IPS-18c (cell line): ENCODE measurements at regions not wholly inside any gene's neighbourhood (a gene's known extent, or its start where the extent isn't known, plus 50 kb on each side); places are given as distances from the start of the nearest gene placed in this dataset.

Experiments
- H3K4me3 ChIP-seq: 2 replicates; pipeline ENCODE4 v1.7.0; 2013; ENCODE audit warnings: low read depth, mild to moderate bottlenecking, low read length, moderate library complexity; ENCODE audit not compliant: insufficient read depth
- H3K9me3 ChIP-seq: one replicate; pipeline ENCODE4 v1.6.1; 2013; ENCODE audit warnings: mild to moderate bottlenecking, low read length, moderate library complexity; ENCODE audit not compliant: control insufficient read depth, insufficient read depth

- Histone ChIP-seq H3K4me3 (no peak overlapping the region), H3K9me3 (no peaks in the 10 kb centered on the region)
Measured at GRCh38 chr3:168275662-168276061, 179.9 kb upstream of the GOLIM4 start.

- Histone ChIP-seq H3K4me3 (no peak overlapping the region), H3K9me3 (no peaks in the 10 kb centered on the region)
Measured at GRCh38 chr3:168273917-168274316, 178.2 kb upstream of the GOLIM4 start.

GRCh38 chr3:168273036-168273435, 177.3 kb upstream of the GOLIM4 start:
- H3K9me3 ChIP-seq = no peaks in the 10 kb centered on the region
- no peak overlapping the region for H3K4me3 ChIP-seq

- Histone ChIP-seq H3K9me3 (no peaks in the 10 kb centered on the region), H3K4me3 (no peak overlapping the region)
Measured at GRCh38 chr3:168272343-168272985, 176.7 kb upstream of the GOLIM4 start.

GRCh38 chr3:168271932-168272331, 176.2 kb upstream of the GOLIM4 start:
- no peaks in the 10 kb centered on the region for H3K9me3 ChIP-seq
- no peak overlapping the region for H3K4me3 ChIP-seq

GRCh38 chr3:168269001-168269400, 173.3 kb upstream of the GOLIM4 start:
- H3K4me3 ChIP-seq = no peak overlapping the region
- H3K9me3 ChIP-seq = no peaks in the 10 kb centered on the region

GRCh38 chr3:168267179-168267578, 171.5 kb upstream of the GOLIM4 start:
- H3K4me3 ChIP-seq = no peak overlapping the region

GRCh38 chr3:168266335-168266734, 170.6 kb upstream of the GOLIM4 start:
- no peaks in the 10 kb centered on the region for H3K9me3 ChIP-seq
- no peak overlapping the region for H3K4me3 ChIP-seq

More at GRCh38 chr3:168267179-168267578, 171.5 kb upstream of the GOLIM4 start:
- no peaks in the 10 kb centered on the region for H3K9me3 ChIP-seq

GRCh38 chr3:168262887-168263286, 167.2 kb upstream of the GOLIM4 start:
- Histone ChIP-seq H3K4me3 (no peak overlapping the region), H3K9me3 (no peaks in the 10 kb centered on the region)

GRCh38 chr3:168260859-168261258, 165.1 kb upstream of the GOLIM4 start:
- H3K9me3 ChIP-seq = no peaks in the 10 kb centered on the region
- no peak overlapping the region for H3K4me3 ChIP-seq

- no peaks in the 10 kb centered on the region for H3K9me3 ChIP-seq
- no peak overlapping the region for H3K4me3 ChIP-seq
Measured at GRCh38 chr3:168251371-168251770, 155.6 kb upstream of the GOLIM4 start.

GRCh38 chr3:168250415-168250861, 154.7 kb upstream of the GOLIM4 start:
- Histone ChIP-seq H3K4me3 (peak overlapping the region; percentile 79), H3K9me3 (no peaks in the 10 kb centered on the region)

GRCh38 chr3:168249550-168250414, 154.1 kb upstream of the GOLIM4 start:
- Histone ChIP-seq H3K9me3 (no peaks in the 10 kb centered on the region), H3K4me3 (peak overlapping the region; percentile 79)

- peak overlapping the region; percentile 79 for H3K4me3 ChIP-seq
Measured at GRCh38 chr3:168249205-168249549, 153.5 kb upstream of the GOLIM4 start.

GRCh38 chr3:168248383-168249204, 152.9 kb upstream of the GOLIM4 start:
- H3K4me3 ChIP-seq = peak overlapping the region; percentile 79
- H3K9me3 ChIP-seq = no peaks in the 10 kb centered on the region

More at GRCh38 chr3:168249205-168249549, 153.5 kb upstream of the GOLIM4 start:
- H3K9me3 ChIP-seq = no peaks in the 10 kb centered on the region

- H3K9me3 ChIP-seq = no peaks in the 10 kb centered on the region
Measured at GRCh38 chr3:168241156-168241555, 145.4 kb upstream of the GOLIM4 start.

GRCh38 chr3:168239287-168239686, 143.6 kb upstream of the GOLIM4 start:
- H3K4me3 ChIP-seq = no peak overlapping the region

More at GRCh38 chr3:168241156-168241555, 145.4 kb upstream of the GOLIM4 start:
- H3K4me3 ChIP-seq = no peak overlapping the region

More at GRCh38 chr3:168239287-168239686, 143.6 kb upstream of the GOLIM4 start:
- H3K9me3 ChIP-seq = no peaks in the 10 kb centered on the region
